Chondrocyte (in vitro differentiated cells): ENCODE measurements at regions not wholly inside any gene's neighbourhood (a gene's known extent, or its start where the extent isn't known, plus 50 kb on each side); places are given as distances from the start of the nearest gene placed in this dataset.

Experiments
- DNase-seq: peaks from one replicate; pipeline ENCODE4 v3.0.0; 2021; ENCODE audit warnings: mixed read lengths, low spot score
- H3K27ac Mint-ChIP-seq: one replicate; pipeline ENCODE4 v1.8.0; 2021; ENCODE audit warnings: mild to moderate bottlenecking, moderate library complexity, mixed read lengths; ENCODE audit not compliant: unreplicated experiment
- H3K27me3 Mint-ChIP-seq: 2 replicates; pipeline ENCODE4 v1.8.0; 2021; ENCODE audit warnings: low read depth, mixed read lengths
- H3K36me3 Mint-ChIP-seq: 2 replicates; pipeline ENCODE4 v1.8.0; 2021; ENCODE audit warnings: low read depth, mixed read lengths
- H3K4me1 Mint-ChIP-seq: 2 replicates; pipeline ENCODE4 v1.8.0; 2021; ENCODE audit warnings: low read depth, mild to moderate bottlenecking, mixed read lengths
- H3K4me3 Mint-ChIP-seq: one replicate; pipeline ENCODE4 v1.8.0; 2021; ENCODE audit warnings: mild to moderate bottlenecking, moderate library complexity, mixed read lengths; ENCODE audit not compliant: unreplicated experiment
- H3K9me3 Mint-ChIP-seq: 2 replicates; pipeline ENCODE4 v1.8.0; 2021; ENCODE audit warnings: low read depth, mixed read lengths
- CTCF ChIP-seq: fragments of 200-600 bp; sonication (generic); IDR thresholded peaks from 2 replicates; pipeline ENCODE4 v1.5.0; 2021; ENCODE audit warnings: antibody characterized with exemption, mild to moderate bottlenecking, moderate library complexity

- Mint-ChIP-seq H3K36me3 (no peaks in the 10 kb centered on the region), H3K27ac (no peak overlapping the region)
Observed at GRCh38 chr6:8246403-8246802, 144.1 kb upstream of the EEF1E1 start.

GRCh38 chr6:8245726-8246125 is 143.4 kb upstream of the EEF1E1 start:
- Mint-ChIP-seq H3K27ac (no peak overlapping the region), H3K4me3 (no peak overlapping the region), H3K4me1 (peaks cover 4% of the 10 kb centered on the region), H3K36me3 (no peaks in the 10 kb centered on the region), H3K9me3 (peaks cover 4% of the 10 kb centered on the region), H3K27me3 (peaks cover 3% of the 10 kb centered on the region)
- TF ChIP-seq CTCF: no peak
- no peak for DNase-seq

More at GRCh38 chr6:8246403-8246802, 144.1 kb upstream of the EEF1E1 start:
- H3K4me1 Mint-ChIP-seq: peaks cover 4% of the 10 kb centered on the region
- DNase-seq: no peak
- H3K4me3 Mint-ChIP-seq: no peak overlapping the region
- peaks cover 6% of the 10 kb centered on the region for H3K9me3 Mint-ChIP-seq
- peaks cover 3% of the 10 kb centered on the region for H3K27me3 Mint-ChIP-seq
- TF ChIP-seq CTCF: no peak

GRCh38 chr6:8243475-8243874 is 141.1 kb upstream of the EEF1E1 start:
- no peaks in the 10 kb centered on the region for H3K9me3 Mint-ChIP-seq
- DNase-seq: no peak
- H3K27me3 Mint-ChIP-seq: peaks cover 8% of the 10 kb centered on the region
- H3K36me3 Mint-ChIP-seq: no peaks in the 10 kb centered on the region
- peaks cover 8% of the 10 kb centered on the region for H3K4me1 Mint-ChIP-seq
- H3K27ac Mint-ChIP-seq: no peak overlapping the region
- no peak overlapping the region for H3K4me3 Mint-ChIP-seq
- TF ChIP-seq CTCF: no peak

GRCh38 chr6:8242885-8243284 is 140.5 kb upstream of the EEF1E1 start:
- H3K27me3 Mint-ChIP-seq: peaks cover 8% of the 10 kb centered on the region
- no peak overlapping the region for H3K4me3 Mint-ChIP-seq
- H3K9me3 Mint-ChIP-seq: no peaks in the 10 kb centered on the region
- no peak overlapping the region for H3K27ac Mint-ChIP-seq
- no peak for TF ChIP-seq CTCF
- no peaks in the 10 kb centered on the region for H3K36me3 Mint-ChIP-seq
- no peak for DNase-seq
- peaks cover 8% of the 10 kb centered on the region for H3K4me1 Mint-ChIP-seq

- Mint-ChIP-seq H3K36me3 (no peaks in the 10 kb centered on the region), H3K27ac (no peak overlapping the region), H3K4me3 (no peak overlapping the region), H3K9me3 (no peaks in the 10 kb centered on the region), H3K27me3 (peaks cover 5% of the 10 kb centered on the region), H3K4me1 (peaks cover 8% of the 10 kb centered on the region)
- no peak for DNase-seq
- no peak for TF ChIP-seq CTCF
Observed at GRCh38 chr6:8240301-8240700, 138.0 kb upstream of the EEF1E1 start.
